H1 (cell line): ENCODE measurements at regions not wholly inside any gene's neighbourhood (a gene's known extent, or its start where the extent isn't known, plus 50 kb on each side); places are given as distances from the start of the nearest gene placed in this dataset.

ENCODE experiments used
- CTCF ChIA-PET: fragments of 300-600 bp; sonication (Branson Sonifier 250); formaldehyde crosslinking; loops from one replicate; lab custom pipeline; 2021; ENCODE audit not compliant: partially characterized antibody; lab: Charles Lee
- POLR2A ChIA-PET: fragments of 300-600 bp; sonication (Branson Sonifier 250); formaldehyde crosslinking; loops from one replicate; lab custom pipeline; 2021; ENCODE audit warnings: inconsistent platforms; ENCODE audit not compliant: partially characterized antibody; lab: Charles Lee
- DNase-seq, 2 experiments: peaks; one replicate each; pipeline versions ENCODE4 v3.0.0 to v3.0.0-alpha.2; 2010 to 2022; ENCODE audit warnings: low spot score in 2 of 2, low read depth in 1 of 2, mixed read lengths in 1 of 2
- FAIRE-seq: peaks from 2 replicates; lab custom pipeline; 2011; peaks lifted over from hg19 to GRCh38; lab: Jason Lieb, UNC
- H2AFZ ChIP-seq: 2 replicates; pipeline ENCODE4 v1.8.1; 2012; ENCODE audit warnings: low read length, inconsistent platforms
- H2AK5ac ChIP-seq: 2 replicates; pipeline ENCODE4 v1.6.1; 2013; ENCODE audit warnings: low read depth, low read length
- H2BK120ac ChIP-seq: replicated peaks from 2 replicates; pipeline ENCODE3; 2013; ENCODE audit warnings: low read depth, low read length, inconsistent platforms
- H2BK12ac ChIP-seq: 2 replicates; pipeline ENCODE4 v1.6.1; 2013; ENCODE audit warnings: low read depth, low read length
- H2BK15ac ChIP-seq: 2 replicates; pipeline ENCODE4 v1.6.1; 2013; ENCODE audit warnings: low read length
- H2BK20ac ChIP-seq: 2 replicates; pipeline ENCODE4 v1.6.1; 2013; ENCODE audit warnings: low read length
- H2BK5ac ChIP-seq: 2 replicates; pipeline ENCODE4 v1.6.1; 2013; ENCODE audit warnings: low read depth, low read length
- H3K14ac ChIP-seq: 2 replicates; pipeline ENCODE4 v1.6.1; 2013; ENCODE audit warnings: inconsistent platforms; ENCODE audit not compliant: insufficient read length
- H3K18ac ChIP-seq: 2 replicates; pipeline ENCODE4 v1.6.1; 2013; ENCODE audit warnings: low read length; ENCODE audit errors: extremely low read depth
- H3K23ac ChIP-seq: 2 replicates; pipeline ENCODE4 v1.6.1; 2013; ENCODE audit warnings: inconsistent platforms; ENCODE audit not compliant: insufficient read length
- H3K23me2 ChIP-seq: 2 replicates; pipeline ENCODE4 v1.6.1; 2013; ENCODE audit warnings: low read depth, low read length
- H3K27ac ChIP-seq: 2 replicates; pipeline ENCODE4 v1.6.1; 2011; ENCODE audit warnings: low read depth, low read length, inconsistent platforms
- H3K27me3 ChIP-seq, 4 experiments: replicated peaks in 1 of 4; 1 replicate in 1 of 4; 2 replicates in 3 of 4; pipeline versions ENCODE4 v1.6.1 to v1.8.1; 2011 to 2013; ENCODE audit warnings: low read length in 3 of 4, mild to moderate bottlenecking in 3 of 4, inconsistent platforms in 2 of 4, mixed read lengths in 2 of 4, moderate library complexity in 1 of 4; ENCODE audit not compliant: control insufficient read depth in 3 of 4, insufficient read depth in 3 of 4; ENCODE audit errors: extremely low read depth in 1 of 4
- H3K36me3 ChIP-seq, 4 experiments: 2 replicates each; pipeline versions ENCODE4 v1.6.1 to v1.8.1; 2011 to 2013; ENCODE audit warnings: mild to moderate bottlenecking in 4 of 4, low read length in 3 of 4, moderate library complexity in 2 of 4, control low read depth in 1 of 4, inconsistent platforms in 1 of 4; ENCODE audit not compliant: insufficient read depth in 4 of 4, control insufficient read depth in 2 of 4
- H3K4ac ChIP-seq: replicated peaks from 2 replicates; pipeline ENCODE3; 2013; ENCODE audit warnings: low read length, low read depth, mixed read lengths, inconsistent platforms; ENCODE audit not compliant: insufficient read length
- H3K4me1 ChIP-seq, 4 experiments: replicated peaks in 1 of 4; 1 replicate in 1 of 4; 2 replicates in 3 of 4; pipeline versions ENCODE4 v1.6.1 to v1.8.1; 2011 to 2013; ENCODE audit warnings: low read length in 3 of 4, inconsistent platforms in 2 of 4, mixed read lengths in 1 of 4; ENCODE audit not compliant: insufficient read depth in 4 of 4, control insufficient read depth in 3 of 4
- H3K4me2 ChIP-seq, 2 experiments: 2 replicates each; pipeline versions ENCODE4 v1.6.1 to v1.8.1; 2011 to 2013; ENCODE audit warnings: low read depth in 2 of 2, low read length in 2 of 2, control low read depth in 1 of 2, inconsistent platforms in 1 of 2, mild to moderate bottlenecking in 1 of 2; ENCODE audit not compliant: insufficient read depth in 1 of 2
- H3K4me3 ChIP-seq, 4 experiments: fragments of 200-600, 300-600 bp in 1 of 4; sonication (generic), shearing (Covaris generic), sonication (Bioruptor Twin) in 1 of 4; 2 replicates each; pipeline versions ENCODE4 v1.5.1 to v1.8.1; 2011 to 2016; ENCODE audit warnings: low read length in 4 of 4, low read depth in 3 of 4, control low read depth in 2 of 4, inconsistent platforms in 2 of 4, mild to moderate bottlenecking in 2 of 4, mixed read lengths in 1 of 4, moderate library complexity in 1 of 4; ENCODE audit not compliant: insufficient read depth in 2 of 4; ENCODE audit errors: extremely low read depth in 1 of 4
- H3K56ac ChIP-seq: replicated peaks from 2 replicates; pipeline ENCODE3; 2013; ENCODE audit warnings: low read depth, mild to moderate bottlenecking, mixed read lengths, low read length, inconsistent platforms; ENCODE audit not compliant: insufficient read length
- H3K79me1 ChIP-seq: 2 replicates; pipeline ENCODE4 v1.6.1; 2013; ENCODE audit warnings: low read depth, low read length, control low read depth
- H3K79me2 ChIP-seq, 2 experiments: 2 replicates each; pipeline versions ENCODE4 v1.6.1 to v1.8.1; 2012 to 2013; ENCODE audit warnings: low read length in 2 of 2, mild to moderate bottlenecking in 2 of 2, inconsistent platforms in 1 of 2; ENCODE audit not compliant: insufficient read depth in 2 of 2, control insufficient read depth in 1 of 2
- H3K9ac ChIP-seq, 4 experiments: replicated peaks in 1 of 4; 1 replicate in 1 of 4; 2 replicates in 3 of 4; pipeline versions ENCODE4 v1.6.1 to v1.8.1; 2011 to 2013; ENCODE audit warnings: low read depth in 3 of 4, low read length in 3 of 4, control low read depth in 2 of 4, mild to moderate bottlenecking in 2 of 4, moderate library complexity in 2 of 4, inconsistent platforms in 1 of 4; ENCODE audit errors: extremely low read depth in 1 of 4
- H3K9me3 ChIP-seq, 2 experiments: 2 replicates each; pipeline versions ENCODE4 v1.6.1 to v1.8.1; 2012 to 2013; ENCODE audit warnings: mild to moderate bottlenecking in 2 of 2, moderate library complexity in 2 of 2, control low read depth in 1 of 2, inconsistent platforms in 1 of 2, low read depth in 1 of 2, low read length in 1 of 2, mixed read lengths in 1 of 2; ENCODE audit not compliant: insufficient read depth in 2 of 2
- H4K20me1 ChIP-seq, 2 experiments: replicated peaks in 1 of 2; 2 replicates each; pipeline versions ENCODE3 to v1.8.1; 2011 to 2013; ENCODE audit warnings: inconsistent platforms in 2 of 2, low read length in 2 of 2, mild to moderate bottlenecking in 1 of 2; ENCODE audit not compliant: insufficient read depth in 2 of 2, control insufficient read depth in 1 of 2
- H4K5ac ChIP-seq: 2 replicates; pipeline ENCODE4 v1.6.1; 2013; ENCODE audit warnings: low read length, low read depth, mixed read lengths, inconsistent platforms; ENCODE audit not compliant: insufficient read length
- H4K8ac ChIP-seq: 2 replicates; pipeline ENCODE4 v1.8.0; 2013; ENCODE audit warnings: mild to moderate bottlenecking, moderate library complexity, low read length, inconsistent platforms; ENCODE audit not compliant: insufficient read depth; ENCODE audit errors: extremely low read depth
- H4K91ac ChIP-seq: replicated peaks from 2 replicates; pipeline ENCODE3; 2013; ENCODE audit warnings: low read length, mixed read lengths, inconsistent platforms; ENCODE audit not compliant: insufficient read length
- CREB1 ChIP-seq: IDR thresholded peaks from 2 replicates; pipeline ENCODE4 v1.6.1; 2012; ENCODE audit warnings: inconsistent platforms
- EZH2 ChIP-seq: fragments of 200-600 bp; sonication (generic); IDR thresholded peaks from 2 replicates; pipeline ENCODE4 v1.7.1; 2012; ENCODE audit warnings: low read depth, mild to moderate bottlenecking, moderate library complexity, low read length, inconsistent platforms; ENCODE audit not compliant: severe bottlenecking
- HDAC6 ChIP-seq: IDR thresholded peaks from one replicate; pipeline ENCODE4 v1.7.1; 2012; ENCODE audit warnings: low read depth, mild to moderate bottlenecking, inconsistent platforms, low read length, moderate library complexity
- NANOG ChIP-seq: IDR thresholded peaks from 2 replicates; pipeline ENCODE4 v1.6.1; 2011; ENCODE audit warnings: low read length, low read depth, mild to moderate bottlenecking, inconsistent platforms; ENCODE audit not compliant: insufficient read depth, poor library complexity, severe bottlenecking
- SP1 ChIP-seq: IDR thresholded peaks from 2 replicates; pipeline ENCODE4 v1.6.1; 2011; ENCODE audit warnings: low read depth, low read length
- TAF7 ChIP-seq: optimal IDR thresholded peaks from 2 replicates; pipeline ENCODE3; 2011; ENCODE audit warnings: low read depth, mild to moderate bottlenecking, inconsistent platforms, low read length, moderate library complexity, borderline replicate concordance
- WGBS, 2 experiments: shearing (Covaris generic) in 1 of 2; methylation state at CpG; one replicate each; pipeline versions ENCODE4 v1.1.6 to v1.1.7; 2013 to 2015; ENCODE audit warnings: low lambda C conversion rate in 2 of 2, mixed read lengths in 2 of 2, inconsistent platforms in 1 of 2, low coverage in 1 of 2, missing lambda C conversion rate in 1 of 2; ENCODE audit not compliant: insufficient replicate concordance in 2 of 2, insufficient coverage in 1 of 2, insufficient read length in 1 of 2; ENCODE audit errors: extremely low coverage in 1 of 2, missing lambda C conversion rate in 1 of 2; 5-methylcytosine and 5-hydroxymethylcytosine counted together
- TF ChIP-seq, protein P1 (sequence below), 3 experiments: IDR thresholded peaks; 1 replicate in 2 of 3; 2 replicates in 1 of 3; pipeline versions ENCODE4 v1.5.1 to v1.6.1; 2011; ENCODE audit warnings: low read length in 3 of 3, mild to moderate bottlenecking in 3 of 3, inconsistent platforms in 2 of 3, low read depth in 1 of 3, moderate library complexity in 1 of 3; ENCODE audit not compliant: insufficient read depth in 1 of 3; ENCODE audit errors: control extremely low read depth in 1 of 3
- TF ChIP-seq, protein P2 (sequence below): IDR thresholded peaks from 2 replicates; pipeline ENCODE4 v1.6.1; 2011; ENCODE audit warnings: low read length, improper control_type of control experiment
- TF ChIP-seq, protein P3 (sequence below): IDR thresholded peaks from 2 replicates; pipeline ENCODE4 v1.6.1; 2011; ENCODE audit warnings: low read depth, mild to moderate bottlenecking, low read length; ENCODE audit not compliant: insufficient read depth

DNA sequence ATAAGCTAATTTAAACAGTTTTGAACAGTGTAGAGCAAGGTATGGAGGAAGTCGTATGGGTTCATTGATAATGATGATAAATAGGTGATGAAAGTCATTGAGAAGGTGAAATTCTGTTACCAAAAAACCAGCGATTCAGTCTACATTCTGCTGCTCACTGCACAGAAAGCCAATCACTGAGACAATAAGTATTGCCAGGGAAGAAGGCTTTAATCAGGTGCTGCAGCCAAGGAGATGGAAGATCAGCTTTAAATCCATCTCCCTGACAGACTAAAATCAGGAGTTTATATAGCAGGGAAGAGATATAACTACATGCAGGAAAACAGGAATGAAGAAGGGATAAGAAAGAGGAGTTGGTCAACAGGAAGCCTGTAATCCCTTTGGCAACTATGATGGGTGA, 361.3 kb upstream of the C1orf174 start:
- Histone ChIP-seq H3K18ac (no peak overlapping the region), H2BK5ac (no peak overlapping the region), H2BK20ac (no peak overlapping the region), H3K27me3 (no peaks in the 10 kb centered on the region), H3K23me2 (no peaks in the 10 kb centered on the region), H3K79me2 (no peaks in the 10 kb centered on the region), H4K91ac (no peak overlapping the region), H3K9me3 (peaks cover 45 to 74% of the 10 kb centered on the region in 2 experiments), H3K4me3 (no peak overlapping the region), H4K20me1 (no peaks in the 10 kb centered on the region), H3K36me3 (no peaks in the 10 kb centered on the region), H3K56ac (no peak overlapping the region), H4K8ac (no peak overlapping the region), H3K79me1 (no peaks in the 10 kb centered on the region), H2AFZ (no peak overlapping the region), H2BK15ac (no peak overlapping the region), H3K27ac (no peak overlapping the region), H3K4me1 (no peaks in the 10 kb centered on the region), H2AK5ac (no peak overlapping the region), H3K9ac (no peak overlapping the region), H4K5ac (no peak overlapping the region), H3K23ac (no peak overlapping the region), H2BK12ac (no peak overlapping the region), H2BK120ac (no peak overlapping the region), H3K14ac (no peak overlapping the region), H3K4me2 (no peak overlapping the region), H3K4ac (no peak overlapping the region)
- DNase-seq (no peak), FAIRE-seq (no peak)
- ChIA-PET POLR2A (no interaction called here), CTCF (no interaction called here)
- 76% methylated on average over 2 of the region's 2 CpGs; no CpG with 5 or more reads in 1 of the 2 experiments for WGBS, 2 experiments
- TF ChIP-seq EZH2: no peak
- no peak for TF ChIP-seq SP1
- TF ChIP-seq, protein P1, sequence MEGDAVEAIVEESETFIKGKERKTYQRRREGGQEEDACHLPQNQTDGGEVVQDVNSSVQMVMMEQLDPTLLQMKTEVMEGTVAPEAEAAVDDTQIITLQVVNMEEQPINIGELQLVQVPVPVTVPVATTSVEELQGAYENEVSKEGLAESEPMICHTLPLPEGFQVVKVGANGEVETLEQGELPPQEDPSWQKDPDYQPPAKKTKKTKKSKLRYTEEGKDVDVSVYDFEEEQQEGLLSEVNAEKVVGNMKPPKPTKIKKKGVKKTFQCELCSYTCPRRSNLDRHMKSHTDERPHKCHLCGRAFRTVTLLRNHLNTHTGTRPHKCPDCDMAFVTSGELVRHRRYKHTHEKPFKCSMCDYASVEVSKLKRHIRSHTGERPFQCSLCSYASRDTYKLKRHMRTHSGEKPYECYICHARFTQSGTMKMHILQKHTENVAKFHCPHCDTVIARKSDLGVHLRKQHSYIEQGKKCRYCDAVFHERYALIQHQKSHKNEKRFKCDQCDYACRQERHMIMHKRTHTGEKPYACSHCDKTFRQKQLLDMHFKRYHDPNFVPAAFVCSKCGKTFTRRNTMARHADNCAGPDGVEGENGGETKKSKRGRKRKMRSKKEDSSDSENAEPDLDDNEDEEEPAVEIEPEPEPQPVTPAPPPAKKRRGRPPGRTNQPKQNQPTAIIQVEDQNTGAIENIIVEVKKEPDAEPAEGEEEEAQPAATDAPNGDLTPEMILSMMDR (IDR thresholded peaks at IDR 0.05; ENCODE audit: control extremely low read depth in 1 of 3, insufficient read depth in 1 of 3, low read depth in 1 of 3, low read length in 3 of 3): no peak
- no peak for TF ChIP-seq HDAC6
- no peak for TF ChIP-seq NANOG
- TF ChIP-seq CREB1: no peak
- TF ChIP-seq, protein P2, sequence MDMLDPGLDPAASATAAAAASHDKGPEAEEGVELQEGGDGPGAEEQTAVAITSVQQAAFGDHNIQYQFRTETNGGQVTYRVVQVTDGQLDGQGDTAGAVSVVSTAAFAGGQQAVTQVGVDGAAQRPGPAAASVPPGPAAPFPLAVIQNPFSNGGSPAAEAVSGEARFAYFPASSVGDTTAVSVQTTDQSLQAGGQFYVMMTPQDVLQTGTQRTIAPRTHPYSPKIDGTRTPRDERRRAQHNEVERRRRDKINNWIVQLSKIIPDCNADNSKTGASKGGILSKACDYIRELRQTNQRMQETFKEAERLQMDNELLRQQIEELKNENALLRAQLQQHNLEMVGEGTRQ: no peak
- no peak for TF ChIP-seq TAF7
- TF ChIP-seq, protein P3, sequence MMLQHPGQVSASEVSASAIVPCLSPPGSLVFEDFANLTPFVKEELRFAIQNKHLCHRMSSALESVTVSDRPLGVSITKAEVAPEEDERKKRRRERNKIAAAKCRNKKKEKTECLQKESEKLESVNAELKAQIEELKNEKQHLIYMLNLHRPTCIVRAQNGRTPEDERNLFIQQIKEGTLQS: no peak
